Ishikawa (cell line): ENCODE measurements at regions not wholly inside any gene's neighbourhood (a gene's known extent, or its start where the extent isn't known, plus 50 kb on each side); places are given as distances from the start of the nearest gene placed in this dataset.

Source experiments
- EGR1 ChIP-seq: IDR thresholded peaks from 2 replicates; pipeline ENCODE4 v1.6.1; 2012
- EP300 ChIP-seq: IDR thresholded peaks from 2 replicates; pipeline ENCODE4 v1.6.1; 2012; ENCODE audit warnings: borderline replicate concordance
- REST ChIP-seq: IDR thresholded peaks from 2 replicates; pipeline ENCODE4 v1.6.1; 2012; ENCODE audit warnings: low read depth, mild to moderate bottlenecking
- TEAD4 ChIP-seq: IDR thresholded peaks from 2 replicates; pipeline ENCODE4 v1.6.1; 2012

GRCh38 chr3:117172426-117172825 lies 462.8 kb downstream of the TUSC7 start:
- TF ChIP-seq REST (no peak), EGR1 (no peak), EP300 (no peak), TEAD4 (no peak)
